GM21786 (cell line): ENCODE measurements at regions not wholly inside any gene's neighbourhood (a gene's known extent, or its start where the extent isn't known, plus 50 kb on each side); places are given as distances from the start of the nearest gene placed in this dataset.

Experiments used
- ATAC-seq: cut with Tn5 transposase; IDR thresholded peaks from one replicate; pipeline ENCODE4 v1.9.1; 2021; ENCODE audit not compliant: unreplicated experiment

GRCh38 chr11:79747406-79747805, 306.6 kb upstream of the TENM4 start:
- ATAC-seq, result no peak

- ATAC-seq, result no peak
Observed at GRCh38 chr11:79744941-79745340, 304.1 kb upstream of the TENM4 start.

GRCh38 chr11:79742176-79742575, 301.3 kb upstream of the TENM4 start:
- ATAC-seq, result no peak

- ATAC-seq, result no peak
Observed at GRCh38 chr11:79739591-79739990, 298.8 kb upstream of the TENM4 start.

GRCh38 chr11:79727221-79727620, 286.4 kb upstream of the TENM4 start:
- no peak for ATAC-seq

- no peak for ATAC-seq
Observed at GRCh38 chr11:79720115-79720514, 279.3 kb upstream of the TENM4 start.

GRCh38 chr11:79708319-79708932, 267.6 kb upstream of the TENM4 start:
- peak; percentile 50 for ATAC-seq

GRCh38 chr11:79705648-79706047, 264.8 kb upstream of the TENM4 start:
- no peak for ATAC-seq

GRCh38 chr11:79702303-79702702, 261.5 kb upstream of the TENM4 start:
- no peak for ATAC-seq

GRCh38 chr11:79699246-79699645, 258.4 kb upstream of the TENM4 start:
- ATAC-seq, result no peak

GRCh38 chr11:79697905-79698304, 257.1 kb upstream of the TENM4 start:
- ATAC-seq, result peak; percentile 73

- no peak for ATAC-seq
Observed at GRCh38 chr11:79694368-79694767, 253.5 kb upstream of the TENM4 start.

GRCh38 chr11:79691445-79691844, 250.6 kb upstream of the TENM4 start:
- ATAC-seq, result no peak

GRCh38 chr11:79686703-79687419, 246.0 kb upstream of the TENM4 start:
- ATAC-seq, result no peak

- ATAC-seq, result no peak
Observed at GRCh38 chr11:79683930-79684329, 243.1 kb upstream of the TENM4 start.

GRCh38 chr11:79678780-79679452, 238.1 kb upstream of the TENM4 start:
- no peak for ATAC-seq

GRCh38 chr11:79676396-79676795, 235.6 kb upstream of the TENM4 start:
- no peak for ATAC-seq

GRCh38 chr11:79675081-79675480, 234.3 kb upstream of the TENM4 start:
- ATAC-seq, result no peak

GRCh38 chr11:79672786-79673185, 232.0 kb upstream of the TENM4 start:
- no peak for ATAC-seq

- no peak for ATAC-seq
Observed at GRCh38 chr11:79671401-79671800, 230.6 kb upstream of the TENM4 start.

GRCh38 chr11:79670882-79671281, 230.1 kb upstream of the TENM4 start:
- no peak for ATAC-seq

GRCh38 chr11:79668575-79668974, 227.7 kb upstream of the TENM4 start:
- no peak for ATAC-seq
